A549 (cell line): ENCODE measurements at regions not wholly inside any gene's neighbourhood (a gene's known extent, or its start where the extent isn't known, plus 50 kb on each side); places are given as distances from the start of the nearest gene placed in this dataset.

Experiments
- ATAC-seq, 2 experiments: fragments of 200-7000 bp in 1 of 2; fragments of >200 bp in 1 of 2; cut with Nextera tagmentation in 1 of 2; cut with Tn5 transposase in 1 of 2; 3 replicates each; pipeline versions ENCODE4 v1.8.0 to v1.9.1; 2018 to 2020; ENCODE audit warnings: mild to moderate bottlenecking in 1 of 2, moderate library complexity in 1 of 2
- CTCF ChIA-PET: fragments of 300-600 bp; sonication (Branson Sonifier 250); formaldehyde crosslinking; extraction: SDS; loops from one replicate; lab custom pipeline; 2021; ENCODE audit warnings: antibody characterized with exemption, inconsistent platforms; lab: Yijun Ruan, JAX
- POLR2A ChIA-PET: fragments of 350-600 bp; formaldehyde crosslinking; extraction: SDS; loops from one replicate; lab custom pipeline; 2021; ENCODE audit warnings: antibody characterized with exemption, inconsistent platforms; lab: Yijun Ruan, JAX
- DNase-seq, 2 experiments: peaks; one replicate each; pipeline versions ENCODE4 v3.0.0 to v3.0.0-alpha.2; 2011 to 2016; ENCODE audit warnings: low read depth in 1 of 2, low spot score in 1 of 2
- FAIRE-seq: peaks from 2 replicates; lab custom pipeline; 2011; peaks lifted over from hg19 to GRCh38; lab: Jason Lieb, UNC
- H3K27ac ChIP-seq, 2 experiments: fragments of >200 bp; sonication (Bioruptor Twin); formaldehyde crosslinking; 3 replicates each; pipeline ENCODE4 v1.5.1; 2016 to 2017
- H3K4me1 ChIP-seq: fragments of >200 bp; sonication (Bioruptor Twin); formaldehyde crosslinking; 3 replicates; pipeline ENCODE4 v1.6.1; 2016
- H3K4me2 ChIP-seq: fragments of >200 bp; sonication (Bioruptor Twin); formaldehyde crosslinking; 3 replicates; pipeline ENCODE4 v1.6.1; 2016
- H3K4me3 ChIP-seq: fragments of >200 bp; sonication (Bioruptor Twin); formaldehyde crosslinking; 3 replicates; pipeline ENCODE4 v1.5.1; 2016
- H3K9me3 ChIP-seq: fragments of >200 bp; sonication (Bioruptor Twin); formaldehyde crosslinking; 3 replicates; pipeline ENCODE4 v1.6.1; 2016
- ATOH8 ChIP-seq: fragments of 250-450 bp; sonication (Bioruptor Pico); IDR thresholded peaks from 2 replicates; pipeline ENCODE4 v1.5.0; 2020; ENCODE audit warnings: low read depth, mild to moderate bottlenecking, moderate library complexity
- BCL3 ChIP-seq: fragments of >200 bp; sonication (Bioruptor Twin); formaldehyde crosslinking; IDR thresholded peaks from 3 replicates; pipeline ENCODE4 v1.6.1; 2016
- CHD2 ChIP-seq: fragments of 150-350 bp; IDR thresholded peaks from 2 replicates; pipeline ENCODE4 v1.6.1; 2014; ENCODE audit warnings: low read length; ENCODE audit not compliant: partially characterized antibody
- E2F6 ChIP-seq: IDR thresholded peaks from 2 replicates; pipeline ENCODE4 v1.6.1; 2012; ENCODE audit warnings: low read depth, borderline replicate concordance
- EHMT2 ChIP-seq: fragments of 200-600 bp; sonication (generic); IDR thresholded peaks from 2 replicates; pipeline ENCODE4 v1.6.1; 2016; ENCODE audit warnings: antibody characterized with exemption, low read depth, mild to moderate bottlenecking, moderate library complexity
- GATA3 ChIP-seq: IDR thresholded peaks from 2 replicates; pipeline ENCODE4 v1.6.1; 2012; ENCODE audit warnings: borderline replicate concordance
- JUN ChIP-seq, 2 experiments: fragments of >200 bp; sonication (Bioruptor Twin); formaldehyde crosslinking; IDR thresholded peaks; 2 replicates in 1 of 2; 3 replicates in 1 of 2; pipeline ENCODE4 v1.6.1; 2016 to 2017
- KDM5A ChIP-seq: fragments of 200-600 bp; sonication (generic); IDR thresholded peaks from 2 replicates; pipeline ENCODE4 v1.6.1; 2016; ENCODE audit warnings: antibody characterized with exemption, mild to moderate bottlenecking
- MYC ChIP-seq: IDR thresholded peaks from 2 replicates; pipeline ENCODE4 v1.6.1; 2012; ENCODE audit warnings: mild to moderate bottlenecking, inconsistent platforms, low read length, improper control_type of control experiment, borderline replicate concordance
- NPAS2 ChIP-seq: fragments of 250-450 bp; sonication (Bioruptor Pico); IDR thresholded peaks from 2 replicates; pipeline ENCODE4 v1.8.0; 2022; ENCODE audit warnings: mild to moderate bottlenecking, moderate library complexity, borderline replicate concordance
- POLR2AphosphoS2 ChIP-seq: conservative IDR thresholded peaks from 2 replicates; pipeline ENCODE4 v1.6.1; 2012; ENCODE audit warnings: low read length, improper control_type of control experiment, inconsistent platforms
- RARB ChIP-seq: fragments of 250-450 bp; sonication (Bioruptor Pico); IDR thresholded peaks from 2 replicates; pipeline ENCODE4 v1.8.0; 2021; ENCODE audit warnings: mild to moderate bottlenecking, moderate library complexity
- RCOR1 ChIP-seq: fragments of 150-350 bp; IDR thresholded peaks from 2 replicates; pipeline ENCODE4 v1.6.1; 2014; ENCODE audit warnings: antibody characterized with exemption, low read length, low read depth
- REST ChIP-seq: fragments of 200-600 bp; sonication (generic); IDR thresholded peaks from 2 replicates; pipeline ENCODE4 v1.6.1; 2016; ENCODE audit warnings: antibody characterized with exemption, mild to moderate bottlenecking, moderate library complexity
- SREBF2 ChIP-seq: fragments of 450-650 bp; IDR thresholded peaks from 2 replicates; pipeline ENCODE4 v1.6.1; 2014; ENCODE audit warnings: mild to moderate bottlenecking, moderate library complexity
- TP53 ChIP-seq: fragments of 250-450 bp; sonication (Bioruptor Pico); IDR thresholded peaks from 2 replicates; pipeline ENCODE4 v1.5.0; 2021; ENCODE audit warnings: mild to moderate bottlenecking, moderate library complexity
- WGBS: methylation state at CpG from one replicate; pipeline ENCODE4 v1.1.6; 2017; ENCODE audit errors: missing lambda C conversion rate; 5-methylcytosine and 5-hydroxymethylcytosine counted together

GRCh38 chr4:19776929-19777328, 474.8 kb upstream of the SLIT2 start:
- H3K9me3 ChIP-seq: no peaks in the 10 kb centered on the region
- ATAC-seq: no peak
- TF ChIP-seq RARB (CRISPR knock-in tag): no peak
- TF ChIP-seq TP53: no peak
- no peak for TF ChIP-seq POLR2AphosphoS2
- TF ChIP-seq KDM5A: no peak
- no peak for TF ChIP-seq JUN (IDR thresholded peaks at IDR 0.05)
- TF ChIP-seq BCL3: no peak
- TF ChIP-seq NPAS2 (CRISPR knock-in tag): no peak
- TF ChIP-seq RCOR1: no peak
- TF ChIP-seq SREBF2: no peak
- no peak for TF ChIP-seq REST
- TF ChIP-seq MYC: no peak
- DNase-seq: no peak
- no peak overlapping the region for H3K4me3 ChIP-seq
- no peak for FAIRE-seq
- H3K27ac ChIP-seq: no peak overlapping the region
- no peaks in the 10 kb centered on the region for H3K4me1 ChIP-seq
- ChIA-PET POLR2A (no interaction called here), CTCF (no interaction called here)
- no peak overlapping the region for H3K4me2 ChIP-seq

GRCh38 chr4:19776021-19776459, 475.7 kb upstream of the SLIT2 start:
- CTCF ChIA-PET: no interaction called here
- Histone ChIP-seq H3K9me3 (no peaks in the 10 kb centered on the region), H3K4me3 (no peak overlapping the region), H3K4me1 (no peaks in the 10 kb centered on the region), H3K4me2 (no peak overlapping the region), H3K27ac (no peak overlapping the region)
- WGBS: 10% methylated on average over 10 of the region's 10 CpGs
- ATAC-seq: 0 out of 6 replicates have a peak, but pooled peaks of 1 of the 2 experiments have one; percentile 34
- no peak for TF ChIP-seq CHD2
- TF ChIP-seq E2F6: no peak
- TF ChIP-seq BCL3: no peak
- TF ChIP-seq ATOH8 (CRISPR knock-in tag): no peak
- TF ChIP-seq RARB (CRISPR knock-in tag): no peak
- no peak for TF ChIP-seq GATA3
- TF ChIP-seq EHMT2: no peak
- POLR2A ChIA-PET: no interaction called here
- FAIRE-seq: no peak
- DNase-seq: peak; percentile 17 to 19
